IMR-90 (cell line): ENCODE measurements at regions not wholly inside any gene's neighbourhood (a gene's known extent, or its start where the extent isn't known, plus 50 kb on each side); places are given as distances from the start of the nearest gene placed in this dataset.

ENCODE experiments used
- ATAC-seq: fragments of 200-7000 bp; cut with Tn5 transposase; 2 replicates; pipeline ENCODE4 v1.9.1; 2020; ENCODE audit warnings: low read depth, mild to moderate bottlenecking, moderate library complexity
- BruUV-seq: library from RNA; stranded (reverse); fragments of 400-500 nt; replicated peaks from 2 replicates; lab custom pipeline; 2021; lab: Mats Ljungman, UMichigan
- CTCF ChIA-PET: fragments of 300-600 bp; formaldehyde crosslinking; extraction: SDS; loops from one replicate; lab custom pipeline; 2021; ENCODE audit warnings: antibody characterized with exemption; lab: Yijun Ruan, JAX
- POLR2A ChIA-PET: fragments of 300-600 bp; sonication (Branson Sonifier 250); formaldehyde crosslinking; loops from one replicate; lab custom pipeline; 2022; ENCODE audit warnings: antibody characterized with exemption; ENCODE audit not compliant: unreplicated experiment; lab: Charles Lee
- DNase-seq: peaks from one replicate; pipeline ENCODE4 v3.0.0; 2013
- H2AFZ ChIP-seq: replicated peaks from 2 replicates; pipeline ENCODE3; 2013; ENCODE audit warnings: low read length, mild to moderate bottlenecking; ENCODE audit not compliant: poor library complexity
- H2AK5ac ChIP-seq: 2 replicates; pipeline ENCODE4 v1.6.1; 2013; ENCODE audit warnings: low read depth, low read length, inconsistent platforms
- H2AK9ac ChIP-seq: replicated peaks from 2 replicates; pipeline ENCODE3; 2013; ENCODE audit warnings: mild to moderate bottlenecking, low read depth, low read length, moderate library complexity; ENCODE audit not compliant: poor library complexity
- H2BK120ac ChIP-seq: 2 replicates; pipeline ENCODE4 v1.6.1; 2013; ENCODE audit warnings: low read depth, low read length, inconsistent platforms
- H2BK15ac ChIP-seq: 3 replicates; pipeline ENCODE4 v1.6.1; 2013; ENCODE audit warnings: low read depth, low read length, inconsistent platforms
- H2BK20ac ChIP-seq: 2 replicates; pipeline ENCODE4 v1.6.1; 2013; ENCODE audit warnings: low read depth, mild to moderate bottlenecking, inconsistent platforms, low read length, moderate library complexity
- H2BK5ac ChIP-seq: 2 replicates; pipeline ENCODE4 v1.6.1; 2013; ENCODE audit warnings: mild to moderate bottlenecking, low read depth, low read length, inconsistent platforms; ENCODE audit not compliant: poor library complexity, severe bottlenecking
- H3K14ac ChIP-seq: replicated peaks from 2 replicates; pipeline ENCODE4 v1.6.1; 2013; ENCODE audit warnings: low read depth, low read length, inconsistent platforms
- H3K18ac ChIP-seq: 2 replicates; pipeline ENCODE4 v1.6.1; 2013; ENCODE audit warnings: low read depth, low read length, control low read depth
- H3K23ac ChIP-seq: 2 replicates; pipeline ENCODE4 v1.6.1; 2013; ENCODE audit warnings: low read depth, low read length, inconsistent platforms
- H3K27ac ChIP-seq: 2 replicates; pipeline ENCODE4 v1.5.1; 2013; ENCODE audit warnings: mild to moderate bottlenecking, control low read depth, low read length; ENCODE audit not compliant: insufficient read depth
- H3K27me3 ChIP-seq: 2 replicates; pipeline ENCODE4 v1.6.1; 2013; ENCODE audit warnings: low read length; ENCODE audit not compliant: control insufficient read depth, insufficient read depth
- H3K36me3 ChIP-seq: 2 replicates; pipeline ENCODE4 v1.6.1; 2013; ENCODE audit warnings: low read length, mixed read lengths; ENCODE audit not compliant: control insufficient read depth, insufficient read depth
- H3K4ac ChIP-seq: 2 replicates; pipeline ENCODE4 v1.6.1; 2013; ENCODE audit warnings: low read depth, low read length, inconsistent platforms
- H3K4me1 ChIP-seq: 2 replicates; pipeline ENCODE4 v1.6.1; 2013; ENCODE audit warnings: low read length, mixed read lengths; ENCODE audit not compliant: control insufficient read depth, insufficient read depth
- H3K4me2 ChIP-seq: 2 replicates; pipeline ENCODE4 v1.6.1; 2013; ENCODE audit warnings: low read depth, mild to moderate bottlenecking, control low read depth, low read length, moderate library complexity
- H3K4me3 ChIP-seq: 2 replicates; pipeline ENCODE4 v1.5.1; 2013; ENCODE audit warnings: low read depth, mild to moderate bottlenecking, control low read depth, low read length, moderate library complexity; ENCODE audit not compliant: insufficient read depth
- H3K56ac ChIP-seq: 2 replicates; pipeline ENCODE4 v1.6.1; 2013; ENCODE audit warnings: low read length, inconsistent platforms; ENCODE audit not compliant: insufficient read depth; ENCODE audit errors: extremely low read depth
- H3K79me1 ChIP-seq, 2 experiments: 2 replicates each; pipeline ENCODE4 v1.6.1; 2013; ENCODE audit warnings: low read length in 2 of 2, inconsistent platforms in 1 of 2, low read depth in 1 of 2
- H3K9ac ChIP-seq: 2 replicates; pipeline ENCODE4 v1.6.1; 2013; ENCODE audit warnings: low read depth, low read length, control low read depth
- H3K9me1 ChIP-seq: 2 replicates; pipeline ENCODE4 v1.6.1; 2013; ENCODE audit warnings: low read length, inconsistent platforms; ENCODE audit not compliant: insufficient read depth
- H3K9me3 ChIP-seq: 2 replicates; pipeline ENCODE4 v1.6.1; 2013; ENCODE audit warnings: low read length; ENCODE audit not compliant: control insufficient read depth, insufficient read depth
- H4K20me1 ChIP-seq: 2 replicates; pipeline ENCODE4 v1.6.1; 2013; ENCODE audit warnings: low read length, inconsistent platforms; ENCODE audit not compliant: insufficient read depth
- H4K5ac ChIP-seq: 2 replicates; pipeline ENCODE4 v1.6.1; 2013; ENCODE audit warnings: mild to moderate bottlenecking, low read depth, low read length, control low read depth
- H4K8ac ChIP-seq, 2 experiments: 2 replicates each; pipeline ENCODE4 v1.6.1; 2013; ENCODE audit warnings: low read depth in 2 of 2, low read length in 2 of 2, control low read depth in 1 of 2, inconsistent platforms in 1 of 2
- H4K91ac ChIP-seq: 2 replicates; pipeline ENCODE4 v1.6.1; 2013; ENCODE audit warnings: low read depth, low read length, inconsistent platforms; ENCODE audit not compliant: insufficient read depth
- BHLHE40 ChIP-seq: fragments of 150-350 bp; IDR thresholded peaks from 2 replicates; pipeline ENCODE4 v1.6.1; 2016; ENCODE audit warnings: mild to moderate bottlenecking, low read depth, low read length
- CEBPB ChIP-seq: IDR thresholded peaks from 2 replicates; pipeline ENCODE4 v1.6.1; 2012; ENCODE audit warnings: low read depth, low read length, improper control_type of control experiment
- CHD1 ChIP-seq: IDR thresholded peaks from 2 replicates; pipeline ENCODE4 v1.6.1; 2012; ENCODE audit warnings: low read depth, low read length, improper control_type of control experiment
- FOS ChIP-seq: fragments of 150-350 bp; IDR thresholded peaks from 2 replicates; pipeline ENCODE4 v1.6.1; 2016; ENCODE audit warnings: low read depth, low read length
- MAFK ChIP-seq: IDR thresholded peaks from 2 replicates; pipeline ENCODE4 v1.6.1; 2012; ENCODE audit warnings: low read depth, low read length, improper control_type of control experiment
- MAZ ChIP-seq: IDR thresholded peaks from 2 replicates; pipeline ENCODE4 v1.6.1; 2012; ENCODE audit warnings: low read depth, mild to moderate bottlenecking, low read length, improper control_type of control experiment, moderate library complexity, borderline replicate concordance
- MXI1 ChIP-seq: IDR thresholded peaks from 2 replicates; pipeline ENCODE4 v1.6.1; 2012; ENCODE audit warnings: low read depth, mild to moderate bottlenecking, low read length, moderate library complexity, borderline replicate concordance
- NFE2L2 ChIP-seq: fragments of 150-350 bp; IDR thresholded peaks from 2 replicates; pipeline ENCODE4 v1.6.1; 2016; ENCODE audit warnings: low read depth, mild to moderate bottlenecking, low read length
- POLR2A ChIP-seq: IDR thresholded peaks from 2 replicates; pipeline ENCODE4 v1.6.1; 2012; ENCODE audit warnings: mild to moderate bottlenecking, low read depth, low read length
- RAD21 ChIP-seq: IDR thresholded peaks from 2 replicates; pipeline ENCODE4 v1.6.1; 2012; ENCODE audit warnings: low read length, improper control_type of control experiment
- RCOR1 ChIP-seq: IDR thresholded peaks from 2 replicates; pipeline ENCODE4 v1.6.1; 2012; ENCODE audit warnings: mild to moderate bottlenecking, low read length, improper control_type of control experiment; ENCODE audit not compliant: insufficient replicate concordance
- RFX5 ChIP-seq: IDR thresholded peaks from 2 replicates; pipeline ENCODE4 v1.8.0; 2012; ENCODE audit warnings: low read depth, mild to moderate bottlenecking, low read length, moderate library complexity
- SMC3 ChIP-seq: fragments of 150-350 bp; IDR thresholded peaks from 2 replicates; pipeline ENCODE4 v1.6.1; 2016; ENCODE audit warnings: low read depth, mild to moderate bottlenecking, antibody characterized with exemption, low read length, moderate library complexity
- WGBS, 2 experiments: methylation state at CpG; one replicate each; pipeline versions ENCODE4 v1.1.5 to v1.1.7; 2013; ENCODE audit warnings: missing lambda C conversion rate in 2 of 2; ENCODE audit not compliant: insufficient read length in 1 of 2; ENCODE audit errors: extremely low coverage in 2 of 2; 5-methylcytosine and 5-hydroxymethylcytosine counted together
- dilution Hi-C: fragments of 300-500 bp; cut with HindIII; formaldehyde crosslinking; loops from one replicate; pipeline ENCODE4 v1.14.3; 2018; ENCODE audit warnings: low sequenced_read_pairs; ENCODE audit not compliant: unreplicated experiment
- in situ Hi-C: fragments of 300-500 bp; cut with MboI; formaldehyde crosslinking; loops from 3 replicates; pipeline ENCODE4 v1.14.3; 2019; ENCODE audit warnings: low sequenced_read_pairs, inconsistent platforms, mixed read lengths
- intact Hi-C: fragments of 100-400 bp; cut with micrococcal nuclease; formaldehyde crosslinking; loops from 2 replicates; pipeline ENCODE4 v1.10.0; 2022
- TF ChIP-seq, protein P1 (sequence below): conservative IDR thresholded peaks from 2 replicates; pipeline ENCODE4 v1.5.1; 2012; ENCODE audit warnings: mild to moderate bottlenecking, low read depth, low read length, improper control_type of control experiment
- TF ChIP-seq, protein P2 (sequence below): fragments of 150-350 bp; IDR thresholded peaks from 2 replicates; pipeline ENCODE4 v1.6.1; 2016; ENCODE audit warnings: low read depth, mild to moderate bottlenecking, low read length, moderate library complexity, borderline replicate concordance
- TF ChIP-seq, protein P3 (sequence below): fragments of 150-350 bp; IDR thresholded peaks from 2 replicates; pipeline ENCODE4 v1.6.1; 2017; ENCODE audit warnings: mild to moderate bottlenecking, antibody characterized with exemption, low read length, low read depth

DNA sequence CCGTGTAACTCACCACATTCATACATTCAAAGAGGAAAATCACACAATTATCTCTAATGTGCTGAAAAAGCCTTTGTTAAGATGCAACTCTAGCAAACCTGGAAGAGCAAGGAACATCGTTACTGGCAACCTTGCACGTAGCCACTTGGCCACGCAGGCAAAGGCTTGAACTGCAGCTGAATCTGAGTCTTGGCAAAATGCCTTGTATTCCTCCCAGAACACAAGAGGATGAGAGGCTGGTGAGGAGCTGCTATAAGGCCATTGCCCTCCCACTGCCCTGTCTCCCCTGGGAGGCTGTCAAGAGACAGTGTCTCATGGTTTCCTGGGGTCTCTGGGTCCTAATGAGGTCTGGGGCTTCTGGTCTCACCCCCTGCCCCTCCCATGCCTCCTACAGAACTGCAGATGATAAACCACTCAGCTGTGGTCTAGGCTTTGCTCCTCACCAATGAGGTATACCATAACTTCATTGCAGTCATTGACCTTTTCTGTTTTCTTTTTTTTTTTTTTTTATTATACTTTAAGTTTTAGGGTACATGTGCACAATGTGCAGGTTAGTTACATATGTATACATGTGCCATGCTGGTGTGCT, 141.4 kb downstream of the SPP2 start:
- no peaks in the 10 kb centered on the region for H3K9me3 ChIP-seq
- H3K14ac ChIP-seq, result no peak overlapping the region
- H4K20me1 ChIP-seq, result no peaks in the 10 kb centered on the region
- no peak overlapping the region for H4K5ac ChIP-seq
- H2BK20ac ChIP-seq, result no peak overlapping the region
- no peak overlapping the region for H4K91ac ChIP-seq
- no peak overlapping the region for H3K27ac ChIP-seq
- no peak overlapping the region for H2BK5ac ChIP-seq
- no peak overlapping the region for H3K4ac ChIP-seq
- no peak overlapping the region for H3K4me3 ChIP-seq
- in situ Hi-C loops, result no loop called here
- no peak overlapping the region for H3K56ac ChIP-seq
- no peak overlapping the region for H3K4me2 ChIP-seq
- H3K18ac ChIP-seq, result no peak overlapping the region
- no peaks in the 10 kb centered on the region for H3K79me1 ChIP-seq
- no peak overlapping the region for H3K23ac ChIP-seq
- no peaks in the 10 kb centered on the region for H3K4me1 ChIP-seq
- H2BK15ac ChIP-seq, result no peak overlapping the region
- no peaks in the 10 kb centered on the region for H3K36me3 ChIP-seq
- H3K27me3 ChIP-seq, result peaks cover 47% of the 10 kb centered on the region
- intact Hi-C loops, result no loop called here
- no peak overlapping the region for H2AFZ ChIP-seq
- no peaks in the 10 kb centered on the region for H3K9me1 ChIP-seq
- 60% methylated on average over 1 of the region's 4 CpGs; no CpG with 5 or more reads in 1 of the 2 experiments for WGBS, 2 experiments
- POLR2A ChIA-PET, result no interaction called here
- no peak overlapping the region for H3K9ac ChIP-seq
- ATAC-seq (no peak), DNase-seq (peak; percentile 6)
- H4K8ac ChIP-seq, result no peak overlapping the region
- BruUV-seq, result no TSS peak
- CTCF ChIA-PET, result no interaction called here
- H2AK9ac ChIP-seq, result no peak overlapping the region
- dilution Hi-C loops, result no loop called here
- TF ChIP-seq, protein P1, sequence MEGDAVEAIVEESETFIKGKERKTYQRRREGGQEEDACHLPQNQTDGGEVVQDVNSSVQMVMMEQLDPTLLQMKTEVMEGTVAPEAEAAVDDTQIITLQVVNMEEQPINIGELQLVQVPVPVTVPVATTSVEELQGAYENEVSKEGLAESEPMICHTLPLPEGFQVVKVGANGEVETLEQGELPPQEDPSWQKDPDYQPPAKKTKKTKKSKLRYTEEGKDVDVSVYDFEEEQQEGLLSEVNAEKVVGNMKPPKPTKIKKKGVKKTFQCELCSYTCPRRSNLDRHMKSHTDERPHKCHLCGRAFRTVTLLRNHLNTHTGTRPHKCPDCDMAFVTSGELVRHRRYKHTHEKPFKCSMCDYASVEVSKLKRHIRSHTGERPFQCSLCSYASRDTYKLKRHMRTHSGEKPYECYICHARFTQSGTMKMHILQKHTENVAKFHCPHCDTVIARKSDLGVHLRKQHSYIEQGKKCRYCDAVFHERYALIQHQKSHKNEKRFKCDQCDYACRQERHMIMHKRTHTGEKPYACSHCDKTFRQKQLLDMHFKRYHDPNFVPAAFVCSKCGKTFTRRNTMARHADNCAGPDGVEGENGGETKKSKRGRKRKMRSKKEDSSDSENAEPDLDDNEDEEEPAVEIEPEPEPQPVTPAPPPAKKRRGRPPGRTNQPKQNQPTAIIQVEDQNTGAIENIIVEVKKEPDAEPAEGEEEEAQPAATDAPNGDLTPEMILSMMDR, result no peak
- TF ChIP-seq SMC3 (no peak), RAD21 (no peak), MAZ (no peak), CEBPB (no peak), FOS (no peak), BHLHE40 (no peak), RFX5 (no peak), CHD1 (no peak), POLR2A (no peak), NFE2L2 (no peak), MXI1 (no peak), MAFK (no peak), RCOR1 (no peak)
- TF ChIP-seq, protein P2, sequence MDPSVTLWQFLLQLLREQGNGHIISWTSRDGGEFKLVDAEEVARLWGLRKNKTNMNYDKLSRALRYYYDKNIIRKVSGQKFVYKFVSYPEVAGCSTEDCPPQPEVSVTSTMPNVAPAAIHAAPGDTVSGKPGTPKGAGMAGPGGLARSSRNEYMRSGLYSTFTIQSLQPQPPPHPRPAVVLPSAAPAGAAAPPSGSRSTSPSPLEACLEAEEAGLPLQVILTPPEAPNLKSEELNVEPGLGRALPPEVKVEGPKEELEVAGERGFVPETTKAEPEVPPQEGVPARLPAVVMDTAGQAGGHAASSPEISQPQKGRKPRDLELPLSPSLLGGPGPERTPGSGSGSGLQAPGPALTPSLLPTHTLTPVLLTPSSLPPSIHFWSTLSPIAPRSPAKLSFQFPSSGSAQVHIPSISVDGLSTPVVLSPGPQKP, result no peak
- TF ChIP-seq, protein P3, sequence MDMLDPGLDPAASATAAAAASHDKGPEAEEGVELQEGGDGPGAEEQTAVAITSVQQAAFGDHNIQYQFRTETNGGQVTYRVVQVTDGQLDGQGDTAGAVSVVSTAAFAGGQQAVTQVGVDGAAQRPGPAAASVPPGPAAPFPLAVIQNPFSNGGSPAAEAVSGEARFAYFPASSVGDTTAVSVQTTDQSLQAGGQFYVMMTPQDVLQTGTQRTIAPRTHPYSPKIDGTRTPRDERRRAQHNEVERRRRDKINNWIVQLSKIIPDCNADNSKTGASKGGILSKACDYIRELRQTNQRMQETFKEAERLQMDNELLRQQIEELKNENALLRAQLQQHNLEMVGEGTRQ, result no peak
- no peak overlapping the region for H2BK120ac ChIP-seq
- H2AK5ac ChIP-seq, result no peak overlapping the region
